ENCODE measurements at regions not wholly inside any gene's neighbourhood (a gene's known extent, or its start where the extent isn't known, plus 50 kb on each side); places are given as distances from the start of the nearest gene placed in this dataset.

GRCh38 chr13:78875792-78876580, 217.0 kb upstream of the OBI1 start:
- TF ChIP-seq, protein P1, sequence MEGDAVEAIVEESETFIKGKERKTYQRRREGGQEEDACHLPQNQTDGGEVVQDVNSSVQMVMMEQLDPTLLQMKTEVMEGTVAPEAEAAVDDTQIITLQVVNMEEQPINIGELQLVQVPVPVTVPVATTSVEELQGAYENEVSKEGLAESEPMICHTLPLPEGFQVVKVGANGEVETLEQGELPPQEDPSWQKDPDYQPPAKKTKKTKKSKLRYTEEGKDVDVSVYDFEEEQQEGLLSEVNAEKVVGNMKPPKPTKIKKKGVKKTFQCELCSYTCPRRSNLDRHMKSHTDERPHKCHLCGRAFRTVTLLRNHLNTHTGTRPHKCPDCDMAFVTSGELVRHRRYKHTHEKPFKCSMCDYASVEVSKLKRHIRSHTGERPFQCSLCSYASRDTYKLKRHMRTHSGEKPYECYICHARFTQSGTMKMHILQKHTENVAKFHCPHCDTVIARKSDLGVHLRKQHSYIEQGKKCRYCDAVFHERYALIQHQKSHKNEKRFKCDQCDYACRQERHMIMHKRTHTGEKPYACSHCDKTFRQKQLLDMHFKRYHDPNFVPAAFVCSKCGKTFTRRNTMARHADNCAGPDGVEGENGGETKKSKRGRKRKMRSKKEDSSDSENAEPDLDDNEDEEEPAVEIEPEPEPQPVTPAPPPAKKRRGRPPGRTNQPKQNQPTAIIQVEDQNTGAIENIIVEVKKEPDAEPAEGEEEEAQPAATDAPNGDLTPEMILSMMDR (IDR thresholded peaks at IDR 0.05; ENCODE audit: low read length): peak; percentile 59
- no peak for TF ChIP-seq EZH2 (IDR thresholded peaks at IDR 0.05; ENCODE audit: borderline replicate concordance, low read length)
